ENCODE measurements at regions not wholly inside any gene's neighbourhood (a gene's known extent, or its start where the extent isn't known, plus 50 kb on each side); places are given as distances from the start of the nearest gene placed in this dataset.

- TF ChIP-seq POLR2A (IDR thresholded peaks at IDR 0.05; ENCODE audit: insufficient read depth in 1 of 2, low read depth in 2 of 2, low read length in 2 of 2) (no peak), ZNF143 (CRISPR knock-in tag; IDR thresholded peaks at IDR 0.05) (no peak), JUNB (CRISPR knock-in tag; IDR thresholded peaks at IDR 0.05; ENCODE audit: borderline replicate concordance) (no peak), ZNF430 (CRISPR knock-in tag; IDR thresholded peaks at IDR 0.05) (no peak), MEIS1 (CRISPR knock-in tag; IDR thresholded peaks at IDR 0.05; ENCODE audit: borderline replicate concordance) (no peak), ZNF558 (CRISPR knock-in tag; IDR thresholded peaks at IDR 0.05; ENCODE audit: borderline replicate concordance) (no peak), PATZ1 (CRISPR knock-in tag; IDR thresholded peaks at IDR 0.05) (no peak), CEBPB (IDR thresholded peaks at IDR 0.05; ENCODE audit: borderline replicate concordance, low read depth, low read length) (no peak), CHCHD3 (CRISPR knock-in tag; IDR thresholded peaks at IDR 0.05) (no peak)
- TF ChIP-seq, protein P1, sequence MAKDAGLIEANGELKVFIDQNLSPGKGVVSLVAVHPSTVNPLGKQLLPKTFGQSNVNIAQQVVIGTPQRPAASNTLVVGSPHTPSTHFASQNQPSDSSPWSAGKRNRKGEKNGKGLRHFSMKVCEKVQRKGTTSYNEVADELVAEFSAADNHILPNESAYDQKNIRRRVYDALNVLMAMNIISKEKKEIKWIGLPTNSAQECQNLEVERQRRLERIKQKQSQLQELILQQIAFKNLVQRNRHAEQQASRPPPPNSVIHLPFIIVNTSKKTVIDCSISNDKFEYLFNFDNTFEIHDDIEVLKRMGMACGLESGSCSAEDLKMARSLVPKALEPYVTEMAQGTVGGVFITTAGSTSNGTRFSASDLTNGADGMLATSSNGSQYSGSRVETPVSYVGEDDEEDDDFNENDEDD (CRISPR knock-in tag; IDR thresholded peaks at IDR 0.05; ENCODE audit: borderline replicate concordance), result no peak
- TF ChIP-seq, protein P2, sequence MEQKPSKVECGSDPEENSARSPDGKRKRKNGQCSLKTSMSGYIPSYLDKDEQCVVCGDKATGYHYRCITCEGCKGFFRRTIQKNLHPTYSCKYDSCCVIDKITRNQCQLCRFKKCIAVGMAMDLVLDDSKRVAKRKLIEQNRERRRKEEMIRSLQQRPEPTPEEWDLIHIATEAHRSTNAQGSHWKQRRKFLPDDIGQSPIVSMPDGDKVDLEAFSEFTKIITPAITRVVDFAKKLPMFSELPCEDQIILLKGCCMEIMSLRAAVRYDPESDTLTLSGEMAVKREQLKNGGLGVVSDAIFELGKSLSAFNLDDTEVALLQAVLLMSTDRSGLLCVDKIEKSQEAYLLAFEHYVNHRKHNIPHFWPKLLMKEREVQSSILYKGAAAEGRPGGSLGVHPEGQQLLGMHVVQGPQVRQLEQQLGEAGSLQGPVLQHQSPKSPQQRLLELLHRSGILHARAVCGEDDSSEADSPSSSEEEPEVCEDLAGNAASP (CRISPR knock-in tag; IDR thresholded peaks at IDR 0.05; ENCODE audit: borderline replicate concordance), result no peak
- TF ChIP-seq, protein P3, sequence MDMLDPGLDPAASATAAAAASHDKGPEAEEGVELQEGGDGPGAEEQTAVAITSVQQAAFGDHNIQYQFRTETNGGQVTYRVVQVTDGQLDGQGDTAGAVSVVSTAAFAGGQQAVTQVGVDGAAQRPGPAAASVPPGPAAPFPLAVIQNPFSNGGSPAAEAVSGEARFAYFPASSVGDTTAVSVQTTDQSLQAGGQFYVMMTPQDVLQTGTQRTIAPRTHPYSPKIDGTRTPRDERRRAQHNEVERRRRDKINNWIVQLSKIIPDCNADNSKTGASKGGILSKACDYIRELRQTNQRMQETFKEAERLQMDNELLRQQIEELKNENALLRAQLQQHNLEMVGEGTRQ (IDR thresholded peaks at IDR 0.05; ENCODE audit: low read depth, low read length), result no peak
- TF ChIP-seq, protein P3 (CRISPR knock-in tag; IDR thresholded peaks at IDR 0.05; ENCODE audit: borderline replicate concordance), result no peak
Measured at GRCh38 chr4:184899261-184900134, 73.7 kb upstream of the ACSL1 start.

Measured in HepG2 (cell line).